AG04450 (cell line): ENCODE measurements at regions not wholly inside any gene's neighbourhood (a gene's known extent, or its start where the extent isn't known, plus 50 kb on each side); places are given as distances from the start of the nearest gene placed in this dataset.
A peak's percentile ranks its signal among the peaks of the same experiment; 100 is the strongest.
"Not testable (repeated sequence)": the region's sequence is repeated elsewhere in the genome, so short reads cannot be mapped to it uniquely, and the experiment has no call there.

Experiments used
- CTCF ChIA-PET: fragments of 300-600, 350-600 bp; formaldehyde crosslinking; extraction: SDS; loops from one replicate; lab custom pipeline; 2022; ENCODE audit warnings: antibody characterized with exemption, inconsistent platforms; lab: Charles Lee
- POLR2A ChIA-PET: fragments of 350-600 bp; formaldehyde crosslinking; extraction: SDS; loops from one replicate; lab custom pipeline; 2021; ENCODE audit warnings: antibody characterized with exemption, inconsistent platforms; lab: Yijun Ruan, JAX
- DNase-seq: peaks from one replicate; pipeline ENCODE4 v3.0.0-alpha.2; 2011; ENCODE audit warnings: low read depth, low spot score
- H3K27ac ChIP-seq: one replicate; pipeline ENCODE4 v1.5.1; 2012; ENCODE audit warnings: low read depth, low read length, control low read depth
- H3K27me3 ChIP-seq: one replicate; pipeline ENCODE4 v1.6.0; 2012; ENCODE audit warnings: low read length; ENCODE audit not compliant: control insufficient read depth, insufficient read depth
- H3K4me3 ChIP-seq: 2 replicates; pipeline ENCODE4 v1.5.1; 2011; ENCODE audit warnings: mild to moderate bottlenecking, low read depth, low read length, control low read depth
- H3K9me3 ChIP-seq: 2 replicates; pipeline ENCODE4 v1.5.1; 2012; ENCODE audit warnings: low read length; ENCODE audit not compliant: control insufficient read depth, insufficient read depth
- TF ChIP-seq, protein P1 (sequence below): IDR thresholded peaks from 2 replicates; pipeline ENCODE4 v1.5.1; 2011; ENCODE audit warnings: low read depth, low read length, control low read depth, inconsistent platforms

- DNase-seq: no peak
- Histone ChIP-seq H3K27ac (no peak overlapping the region), H3K9me3 (no peaks in the 10 kb centered on the region), H3K4me3 (no peak overlapping the region), H3K27me3 (no peaks in the 10 kb centered on the region)
- ChIA-PET POLR2A (interaction anchor here (0.5 to 1.2 kb wide), 3 partner anchors 30 to 529 kb away, joined by 3 to 5 read pairs (median 3); no protein-coding TSS in a partner anchor), CTCF (interaction anchor here (0.6 to 20.9 kb wide), 58 partner anchors 8 to 641 kb away, joined by 3 to 685 read pairs (median 6); partner anchors contain the start of gene IL12A)
- TF ChIP-seq, protein P1, sequence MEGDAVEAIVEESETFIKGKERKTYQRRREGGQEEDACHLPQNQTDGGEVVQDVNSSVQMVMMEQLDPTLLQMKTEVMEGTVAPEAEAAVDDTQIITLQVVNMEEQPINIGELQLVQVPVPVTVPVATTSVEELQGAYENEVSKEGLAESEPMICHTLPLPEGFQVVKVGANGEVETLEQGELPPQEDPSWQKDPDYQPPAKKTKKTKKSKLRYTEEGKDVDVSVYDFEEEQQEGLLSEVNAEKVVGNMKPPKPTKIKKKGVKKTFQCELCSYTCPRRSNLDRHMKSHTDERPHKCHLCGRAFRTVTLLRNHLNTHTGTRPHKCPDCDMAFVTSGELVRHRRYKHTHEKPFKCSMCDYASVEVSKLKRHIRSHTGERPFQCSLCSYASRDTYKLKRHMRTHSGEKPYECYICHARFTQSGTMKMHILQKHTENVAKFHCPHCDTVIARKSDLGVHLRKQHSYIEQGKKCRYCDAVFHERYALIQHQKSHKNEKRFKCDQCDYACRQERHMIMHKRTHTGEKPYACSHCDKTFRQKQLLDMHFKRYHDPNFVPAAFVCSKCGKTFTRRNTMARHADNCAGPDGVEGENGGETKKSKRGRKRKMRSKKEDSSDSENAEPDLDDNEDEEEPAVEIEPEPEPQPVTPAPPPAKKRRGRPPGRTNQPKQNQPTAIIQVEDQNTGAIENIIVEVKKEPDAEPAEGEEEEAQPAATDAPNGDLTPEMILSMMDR: peak; percentile 58
These were observed 103.8 kb upstream of the IL12A start for GRCh38 chr3:159884661-159885402.

- POLR2A ChIA-PET: interaction anchor here (0.6 kb wide), 1 partner anchor 43 kb away, joined by 4 read pairs; no protein-coding TSS in a partner anchor
- H3K27ac ChIP-seq: no peak overlapping the region
- H3K27me3 ChIP-seq: no peaks in the 10 kb centered on the region
- CTCF ChIA-PET: interaction anchor here (0.6 to 20.9 kb wide), 32 partner anchors 11 to 601 kb away, joined by 3 to 685 read pairs (median 7); partner anchors contain the start of gene IL12A
- TF ChIP-seq, protein P1: no peak
- no peak overlapping the region for H3K4me3 ChIP-seq
- no peaks in the 10 kb centered on the region for H3K9me3 ChIP-seq
- no peak for DNase-seq
These were observed 102.6 kb upstream of the IL12A start for GRCh38 chr3:159886050-159886449.

GRCh38 chr3:159886530-159886929 is 102.1 kb upstream of the IL12A start:
- H3K27me3 ChIP-seq, H3K4me3 ChIP-seq, H3K9me3 ChIP-seq, POLR2A ChIA-PET, H3K27ac ChIP-seq, DNase-seq: not testable (repeated sequence)
- CTCF ChIA-PET: interaction anchor here (0.8 to 20.9 kb wide), 15 partner anchors 10 to 527 kb away, joined by 3 to 685 read pairs (median 19); partner anchors contain the start of gene IL12A

DNA sequence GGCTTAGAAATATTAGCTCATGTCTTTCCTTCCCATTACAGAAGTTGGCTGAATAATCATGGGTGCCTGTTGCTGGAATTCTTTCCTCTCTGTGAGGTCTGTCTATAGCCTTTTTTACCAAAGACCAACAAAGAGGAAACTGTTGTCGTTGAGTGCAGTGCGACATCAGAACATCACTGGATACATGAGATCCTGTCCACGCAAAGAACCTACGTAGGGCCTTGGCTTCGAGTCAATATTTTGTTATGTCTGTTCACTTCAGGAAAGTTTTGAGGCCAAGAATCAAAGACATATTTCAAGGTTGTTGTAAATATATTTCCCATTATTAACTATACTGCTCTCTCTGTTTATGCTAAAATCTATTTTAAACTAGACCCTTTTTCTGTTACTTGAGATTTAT is 101.5 kb upstream of the IL12A start:
- ChIA-PET POLR2A (no interaction called here), CTCF (interaction anchor here (0.6 to 20.9 kb wide), 10 partner anchors 10 to 455 kb away, joined by 3 to 685 read pairs (median 34); partner anchors contain the start of gene IL12A)
- DNase-seq: no peak
- TF ChIP-seq, protein P1: no peak
- Histone ChIP-seq H3K9me3 (no peaks in the 10 kb centered on the region), H3K27me3 (no peaks in the 10 kb centered on the region), H3K27ac (no peak overlapping the region), H3K4me3 (no peak overlapping the region)

DNA sequence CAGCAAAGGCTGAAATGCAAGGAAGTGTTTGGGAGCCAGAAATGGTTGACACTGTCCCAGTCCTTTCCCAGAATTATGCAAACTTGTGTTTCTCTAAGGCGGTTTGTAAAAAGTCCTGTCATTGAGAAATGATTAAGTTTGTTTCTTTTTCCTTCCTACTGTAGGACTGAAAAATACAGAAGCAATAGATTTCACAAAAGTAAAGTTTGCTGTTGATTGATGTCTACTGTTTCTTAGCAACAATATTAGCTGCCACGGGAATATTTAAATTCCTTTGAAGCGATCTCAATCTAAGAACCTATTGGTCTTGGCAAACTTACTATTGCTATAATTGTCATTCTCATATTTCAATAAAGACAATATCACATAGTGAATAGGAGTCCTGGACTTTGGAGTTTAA is 100.7 kb upstream of the IL12A start:
- no peak for DNase-seq
- Histone ChIP-seq H3K27ac (no peak overlapping the region), H3K9me3 (no peaks in the 10 kb centered on the region), H3K4me3 (no peak overlapping the region), H3K27me3 (no peaks in the 10 kb centered on the region)
- ChIA-PET POLR2A (no interaction called here), CTCF (interaction anchor here (0.6 to 20.9 kb wide), 10 partner anchors 9 to 378 kb away, joined by 3 to 685 read pairs (median 24); partner anchors contain the start of gene IL12A)
- TF ChIP-seq, protein P1: no peak
